H1 (cell line): ENCODE measurements at regions not wholly inside any gene's neighbourhood (a gene's known extent, or its start where the extent isn't known, plus 50 kb on each side); places are given as distances from the start of the nearest gene placed in this dataset.

Source experiments
- CTCF ChIA-PET: fragments of 300-600 bp; sonication (Branson Sonifier 250); formaldehyde crosslinking; loops from one replicate; lab custom pipeline; 2021; ENCODE audit not compliant: partially characterized antibody; lab: Charles Lee
- POLR2A ChIA-PET: fragments of 300-600 bp; sonication (Branson Sonifier 250); formaldehyde crosslinking; loops from one replicate; lab custom pipeline; 2021; ENCODE audit warnings: inconsistent platforms; ENCODE audit not compliant: partially characterized antibody; lab: Charles Lee
- DNase-seq, 2 experiments: peaks; one replicate each; pipeline versions ENCODE4 v3.0.0 to v3.0.0-alpha.2; 2010 to 2022; ENCODE audit warnings: low spot score in 2 of 2, low read depth in 1 of 2, mixed read lengths in 1 of 2
- FAIRE-seq: peaks from 2 replicates; lab custom pipeline; 2011; peaks lifted over from hg19 to GRCh38; lab: Jason Lieb, UNC
- H2AFZ ChIP-seq: 2 replicates; pipeline ENCODE4 v1.8.1; 2012; ENCODE audit warnings: low read length, inconsistent platforms
- H2AK5ac ChIP-seq: 2 replicates; pipeline ENCODE4 v1.6.1; 2013; ENCODE audit warnings: low read depth, low read length
- H2BK120ac ChIP-seq: replicated peaks from 2 replicates; pipeline ENCODE3; 2013; ENCODE audit warnings: low read depth, low read length, inconsistent platforms
- H2BK12ac ChIP-seq: 2 replicates; pipeline ENCODE4 v1.6.1; 2013; ENCODE audit warnings: low read depth, low read length
- H2BK15ac ChIP-seq: 2 replicates; pipeline ENCODE4 v1.6.1; 2013; ENCODE audit warnings: low read length
- H2BK20ac ChIP-seq: 2 replicates; pipeline ENCODE4 v1.6.1; 2013; ENCODE audit warnings: low read length
- H2BK5ac ChIP-seq: 2 replicates; pipeline ENCODE4 v1.6.1; 2013; ENCODE audit warnings: low read depth, low read length
- H3K14ac ChIP-seq: 2 replicates; pipeline ENCODE4 v1.6.1; 2013; ENCODE audit warnings: inconsistent platforms; ENCODE audit not compliant: insufficient read length
- H3K18ac ChIP-seq: 2 replicates; pipeline ENCODE4 v1.6.1; 2013; ENCODE audit warnings: low read length; ENCODE audit errors: extremely low read depth
- H3K23ac ChIP-seq: 2 replicates; pipeline ENCODE4 v1.6.1; 2013; ENCODE audit warnings: inconsistent platforms; ENCODE audit not compliant: insufficient read length
- H3K23me2 ChIP-seq: 2 replicates; pipeline ENCODE4 v1.6.1; 2013; ENCODE audit warnings: low read depth, low read length
- H3K27ac ChIP-seq: 2 replicates; pipeline ENCODE4 v1.6.1; 2011; ENCODE audit warnings: low read depth, low read length, inconsistent platforms
- H3K27me3 ChIP-seq, 4 experiments: replicated peaks in 1 of 4; 1 replicate in 1 of 4; 2 replicates in 3 of 4; pipeline versions ENCODE4 v1.6.1 to v1.8.1; 2011 to 2013; ENCODE audit warnings: low read length in 3 of 4, mild to moderate bottlenecking in 3 of 4, inconsistent platforms in 2 of 4, mixed read lengths in 2 of 4, moderate library complexity in 1 of 4; ENCODE audit not compliant: control insufficient read depth in 3 of 4, insufficient read depth in 3 of 4; ENCODE audit errors: extremely low read depth in 1 of 4
- H3K36me3 ChIP-seq, 4 experiments: 2 replicates each; pipeline versions ENCODE4 v1.6.1 to v1.8.1; 2011 to 2013; ENCODE audit warnings: mild to moderate bottlenecking in 4 of 4, low read length in 3 of 4, moderate library complexity in 2 of 4, control low read depth in 1 of 4, inconsistent platforms in 1 of 4; ENCODE audit not compliant: insufficient read depth in 4 of 4, control insufficient read depth in 2 of 4
- H3K4ac ChIP-seq: replicated peaks from 2 replicates; pipeline ENCODE3; 2013; ENCODE audit warnings: low read length, low read depth, mixed read lengths, inconsistent platforms; ENCODE audit not compliant: insufficient read length
- H3K4me1 ChIP-seq, 4 experiments: replicated peaks in 1 of 4; 1 replicate in 1 of 4; 2 replicates in 3 of 4; pipeline versions ENCODE4 v1.6.1 to v1.8.1; 2011 to 2013; ENCODE audit warnings: low read length in 3 of 4, inconsistent platforms in 2 of 4, mixed read lengths in 1 of 4; ENCODE audit not compliant: insufficient read depth in 4 of 4, control insufficient read depth in 3 of 4
- H3K4me2 ChIP-seq, 2 experiments: 2 replicates each; pipeline versions ENCODE4 v1.6.1 to v1.8.1; 2011 to 2013; ENCODE audit warnings: low read depth in 2 of 2, low read length in 2 of 2, control low read depth in 1 of 2, inconsistent platforms in 1 of 2, mild to moderate bottlenecking in 1 of 2; ENCODE audit not compliant: insufficient read depth in 1 of 2
- H3K4me3 ChIP-seq, 4 experiments: fragments of 200-600, 300-600 bp in 1 of 4; sonication (generic), shearing (Covaris generic), sonication (Bioruptor Twin) in 1 of 4; 2 replicates each; pipeline versions ENCODE4 v1.5.1 to v1.8.1; 2011 to 2016; ENCODE audit warnings: low read length in 4 of 4, low read depth in 3 of 4, control low read depth in 2 of 4, inconsistent platforms in 2 of 4, mild to moderate bottlenecking in 2 of 4, mixed read lengths in 1 of 4, moderate library complexity in 1 of 4; ENCODE audit not compliant: insufficient read depth in 2 of 4; ENCODE audit errors: extremely low read depth in 1 of 4
- H3K56ac ChIP-seq: replicated peaks from 2 replicates; pipeline ENCODE3; 2013; ENCODE audit warnings: low read depth, mild to moderate bottlenecking, mixed read lengths, low read length, inconsistent platforms; ENCODE audit not compliant: insufficient read length
- H3K79me1 ChIP-seq: 2 replicates; pipeline ENCODE4 v1.6.1; 2013; ENCODE audit warnings: low read depth, low read length, control low read depth
- H3K79me2 ChIP-seq, 2 experiments: 2 replicates each; pipeline versions ENCODE4 v1.6.1 to v1.8.1; 2012 to 2013; ENCODE audit warnings: low read length in 2 of 2, mild to moderate bottlenecking in 2 of 2, inconsistent platforms in 1 of 2; ENCODE audit not compliant: insufficient read depth in 2 of 2, control insufficient read depth in 1 of 2
- H3K9ac ChIP-seq, 4 experiments: replicated peaks in 1 of 4; 1 replicate in 1 of 4; 2 replicates in 3 of 4; pipeline versions ENCODE4 v1.6.1 to v1.8.1; 2011 to 2013; ENCODE audit warnings: low read depth in 3 of 4, low read length in 3 of 4, control low read depth in 2 of 4, mild to moderate bottlenecking in 2 of 4, moderate library complexity in 2 of 4, inconsistent platforms in 1 of 4; ENCODE audit errors: extremely low read depth in 1 of 4
- H3K9me3 ChIP-seq, 2 experiments: 2 replicates each; pipeline versions ENCODE4 v1.6.1 to v1.8.1; 2012 to 2013; ENCODE audit warnings: mild to moderate bottlenecking in 2 of 2, moderate library complexity in 2 of 2, control low read depth in 1 of 2, inconsistent platforms in 1 of 2, low read depth in 1 of 2, low read length in 1 of 2, mixed read lengths in 1 of 2; ENCODE audit not compliant: insufficient read depth in 2 of 2
- H4K20me1 ChIP-seq, 2 experiments: replicated peaks in 1 of 2; 2 replicates each; pipeline versions ENCODE3 to v1.8.1; 2011 to 2013; ENCODE audit warnings: inconsistent platforms in 2 of 2, low read length in 2 of 2, mild to moderate bottlenecking in 1 of 2; ENCODE audit not compliant: insufficient read depth in 2 of 2, control insufficient read depth in 1 of 2
- H4K5ac ChIP-seq: 2 replicates; pipeline ENCODE4 v1.6.1; 2013; ENCODE audit warnings: low read length, low read depth, mixed read lengths, inconsistent platforms; ENCODE audit not compliant: insufficient read length
- H4K8ac ChIP-seq: 2 replicates; pipeline ENCODE4 v1.8.0; 2013; ENCODE audit warnings: mild to moderate bottlenecking, moderate library complexity, low read length, inconsistent platforms; ENCODE audit not compliant: insufficient read depth; ENCODE audit errors: extremely low read depth
- H4K91ac ChIP-seq: replicated peaks from 2 replicates; pipeline ENCODE3; 2013; ENCODE audit warnings: low read length, mixed read lengths, inconsistent platforms; ENCODE audit not compliant: insufficient read length
- ASH2L ChIP-seq: fragments of 200-600, 300-600 bp; sonication (generic); IDR thresholded peaks from one replicate; pipeline ENCODE4 v1.7.1; 2017; ENCODE audit warnings: low read length
- CBX5 ChIP-seq: fragments of 300-800, 300-1000 bp; sonication (generic); IDR thresholded peaks from 2 replicates; pipeline ENCODE4 v1.7.1; 2016; ENCODE audit warnings: antibody characterized with exemption, low read length, low read depth
- E2F6 ChIP-seq: IDR thresholded peaks from 2 replicates; pipeline ENCODE4 v1.6.1; 2012; ENCODE audit warnings: inconsistent platforms
- MAX ChIP-seq: IDR thresholded peaks from 2 replicates; pipeline ENCODE4 v1.6.1; 2012; ENCODE audit warnings: inconsistent platforms
- POLR2AphosphoS5 ChIP-seq: IDR thresholded peaks from 2 replicates; pipeline ENCODE4 v1.6.1; 2011; ENCODE audit warnings: low read depth, low read length
- RAD21 ChIP-seq, 2 experiments: IDR thresholded peaks in 1 of 2; conservative IDR thresholded peaks in 1 of 2; 2 replicates each; pipeline ENCODE4 v1.6.1; 2011; ENCODE audit warnings: low read depth in 2 of 2, low read length in 2 of 2, improper control_type of control experiment in 1 of 2, inconsistent platforms in 1 of 2, mild to moderate bottlenecking in 1 of 2, moderate library complexity in 1 of 2
- RXRA ChIP-seq: IDR thresholded peaks from 2 replicates; pipeline ENCODE4 v1.6.1; 2011; ENCODE audit warnings: low read depth, mild to moderate bottlenecking, low read length, moderate library complexity; ENCODE audit not compliant: insufficient read depth
- TCF12 ChIP-seq: IDR thresholded peaks from 2 replicates; pipeline ENCODE4 v1.6.1; 2011; ENCODE audit warnings: low read depth, mild to moderate bottlenecking, low read length
- ZNF274 ChIP-seq: IDR thresholded peaks from 2 replicates; pipeline ENCODE4 v1.7.0; 2012; ENCODE audit warnings: low read length, borderline replicate concordance; ENCODE audit errors: extremely low read depth
- WGBS, 2 experiments: shearing (Covaris generic) in 1 of 2; methylation state at CpG; one replicate each; pipeline versions ENCODE4 v1.1.6 to v1.1.7; 2013 to 2015; ENCODE audit warnings: low lambda C conversion rate in 2 of 2, mixed read lengths in 2 of 2, inconsistent platforms in 1 of 2, low coverage in 1 of 2, missing lambda C conversion rate in 1 of 2; ENCODE audit not compliant: insufficient replicate concordance in 2 of 2, insufficient coverage in 1 of 2, insufficient read length in 1 of 2; ENCODE audit errors: extremely low coverage in 1 of 2, missing lambda C conversion rate in 1 of 2; 5-methylcytosine and 5-hydroxymethylcytosine counted together

- Histone ChIP-seq H3K27ac (no peak overlapping the region), H3K27me3 (peaks cover 0 to 6% (median 1%) of the 10 kb centered on the region in 4 experiments; a peak in 3 of 7 replicates), H2BK120ac (no peak overlapping the region), H3K56ac (no peak overlapping the region), H3K4ac (no peak overlapping the region), H2BK5ac (no peak overlapping the region), H3K9ac (peak overlapping the region in 3 of 4 experiments; percentile 35 to 74 (median 59); a peak in 5 of 7 replicates), H3K14ac (no peak overlapping the region), H3K36me3 (no peaks in the 10 kb centered on the region), H2BK20ac (0 out of 2 replicates have a peak overlapping the region, but pooled peaks have one; percentile 48), H4K8ac (peak overlapping the region; percentile 71), H3K4me1 (peaks cover 3 to 12% (median 6%) of the 10 kb centered on the region in 4 experiments; a peak in 5 of 7 replicates), H2AK5ac (no peak overlapping the region), H3K79me2 (no peaks in the 10 kb centered on the region), H2BK15ac (no peak overlapping the region), H3K23ac (no peak overlapping the region), H4K91ac (peak overlapping the region; percentile 29), H3K18ac (peak overlapping the region; percentile 85), H2BK12ac (no peak overlapping the region), H3K9me3 (no peaks in the 10 kb centered on the region), H3K4me3 (peak overlapping the region; percentile 52 to 71 (median 59)), H3K79me1 (no peaks in the 10 kb centered on the region), H2AFZ (peak overlapping the region; percentile 98), H4K20me1 (no peaks in the 10 kb centered on the region), H3K4me2 (peak overlapping the region; percentile 83 to 85), H4K5ac (no peak overlapping the region), H3K23me2 (peaks cover 2% of the 10 kb centered on the region; the same call in 1 of the 2 replicates)
- no peak for FAIRE-seq
- 5% methylated on average over 61 of the region's 67 CpGs; no CpG with 5 or more reads in 1 of the 2 experiments for WGBS, 2 experiments
- ChIA-PET CTCF (no interaction called here), POLR2A (no interaction called here)
- DNase-seq, result peak in 1 of 2 experiments; percentile 66
- TF ChIP-seq CBX5 (no peak), POLR2AphosphoS5 (0 out of 2 replicates have a peak, but pooled peaks have one; percentile 17), RXRA (peak; percentile 79; the same call in 1 of the 2 replicates), MAX (peak; percentile 74), RAD21 (IDR thresholded peaks at IDR 0.05 in 1 of 2, conservative IDR thresholded peaks at IDR 0.05 in 1 of 2; ENCODE audit: low read depth in 2 of 2, low read length in 2 of 2) (peak in 1 of 2 experiments; percentile 4; a peak in 2 of 4 replicates), E2F6 (peak; percentile 80), TCF12 (no peak), ZNF274 (no peak), ASH2L (peak; percentile 82)
Measured at GRCh38 chr9:107637421-107638420, 148.2 kb upstream of the KLF4 start.
